ENCODE measurements at regions not wholly inside any gene's neighbourhood (a gene's known extent, or its start where the extent isn't known, plus 50 kb on each side); places are given as distances from the start of the nearest gene placed in this dataset.

- ATAC-seq (no peak), DNase-seq (no peak)
- H3K27ac ChIP-seq: no peak overlapping the region
- intact Hi-C loops (cut with DNase I): no loop called here
- TF ChIP-seq CTCF (IDR thresholded peaks at IDR 0.05): no peak
- H3K4me3 ChIP-seq: no peak overlapping the region
- no peaks in the 10 kb centered on the region for H3K9me3 ChIP-seq
- no peaks in the 10 kb centered on the region for H3K4me1 ChIP-seq
- no peaks in the 10 kb centered on the region for H3K36me3 ChIP-seq
- no peaks in the 10 kb centered on the region for H3K27me3 ChIP-seq
Measured at GRCh38 chr10:10338339-10338738, 679.3 kb upstream of the CELF2 start.

DNA sequence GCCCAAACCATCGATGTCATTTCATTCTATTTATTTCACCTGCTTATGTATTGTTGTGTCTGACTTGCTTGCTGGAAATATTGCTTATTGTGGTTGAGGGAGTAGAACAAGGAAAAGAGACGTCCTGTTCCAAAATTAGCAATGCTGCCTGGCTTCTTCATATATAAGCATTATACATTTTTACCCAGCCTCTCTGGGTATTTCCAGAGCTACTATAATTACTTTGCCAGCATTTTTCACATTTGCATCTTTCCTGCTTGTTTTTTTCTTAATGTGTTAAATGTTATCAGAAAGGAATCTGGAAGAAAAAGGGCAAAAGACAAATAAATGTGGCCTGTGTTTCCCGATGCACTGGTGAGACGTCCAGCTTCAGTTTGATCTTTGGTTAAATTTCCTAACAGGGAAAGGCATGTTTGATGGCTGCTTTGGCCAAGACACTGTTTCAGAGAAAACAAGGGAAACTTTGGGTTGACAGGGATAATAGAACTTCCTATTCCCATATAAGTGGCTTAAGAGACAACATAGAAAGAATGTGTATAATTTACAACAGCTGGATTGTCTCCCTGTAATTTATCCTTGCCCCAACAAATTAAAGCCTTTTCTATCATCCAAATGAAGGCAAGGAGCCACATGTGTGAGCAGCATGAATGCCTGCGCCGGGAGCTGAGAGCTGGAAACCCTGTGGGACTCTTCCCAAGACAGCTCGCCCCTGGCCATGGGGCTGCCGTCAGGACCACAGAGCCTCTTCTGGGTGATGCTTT is 671.1 kb upstream of the CELF2 start:
- ATAC-seq (no peak), DNase-seq (no peak)
- H3K4me3 ChIP-seq: no peak overlapping the region
- no peaks in the 10 kb centered on the region for H3K9me3 ChIP-seq
- intact Hi-C loops (cut with DNase I): no loop called here
- no peaks in the 10 kb centered on the region for H3K36me3 ChIP-seq
- H3K27me3 ChIP-seq: no peaks in the 10 kb centered on the region
- no peak overlapping the region for H3K27ac ChIP-seq
- no peaks in the 10 kb centered on the region for H3K4me1 ChIP-seq
- TF ChIP-seq CTCF (IDR thresholded peaks at IDR 0.05): no peak

GRCh38 chr10:10350050-10350449 is 667.6 kb upstream of the CELF2 start:
- ATAC-seq (no peak), DNase-seq (no peak)
- Histone ChIP-seq H3K36me3 (no peaks in the 10 kb centered on the region), H3K27ac (no peak overlapping the region), H3K27me3 (no peaks in the 10 kb centered on the region), H3K4me1 (no peaks in the 10 kb centered on the region), H3K9me3 (no peaks in the 10 kb centered on the region), H3K4me3 (no peak overlapping the region)
- TF ChIP-seq CTCF (IDR thresholded peaks at IDR 0.05): no peak
- intact Hi-C loops (cut with DNase I): no loop called here

- no peaks in the 10 kb centered on the region for H3K27me3 ChIP-seq
- H3K36me3 ChIP-seq: no peaks in the 10 kb centered on the region
- H3K9me3 ChIP-seq: no peaks in the 10 kb centered on the region
- H3K4me1 ChIP-seq: no peaks in the 10 kb centered on the region
- intact Hi-C loops (cut with DNase I): no loop called here
- H3K4me3 ChIP-seq: no peak overlapping the region
- no peak overlapping the region for H3K27ac ChIP-seq
- TF ChIP-seq CTCF (IDR thresholded peaks at IDR 0.05): no peak
- no peak for DNase-seq
- ATAC-seq: no peak
Measured at GRCh38 chr10:10351451-10351850, 666.2 kb upstream of the CELF2 start.

DNA sequence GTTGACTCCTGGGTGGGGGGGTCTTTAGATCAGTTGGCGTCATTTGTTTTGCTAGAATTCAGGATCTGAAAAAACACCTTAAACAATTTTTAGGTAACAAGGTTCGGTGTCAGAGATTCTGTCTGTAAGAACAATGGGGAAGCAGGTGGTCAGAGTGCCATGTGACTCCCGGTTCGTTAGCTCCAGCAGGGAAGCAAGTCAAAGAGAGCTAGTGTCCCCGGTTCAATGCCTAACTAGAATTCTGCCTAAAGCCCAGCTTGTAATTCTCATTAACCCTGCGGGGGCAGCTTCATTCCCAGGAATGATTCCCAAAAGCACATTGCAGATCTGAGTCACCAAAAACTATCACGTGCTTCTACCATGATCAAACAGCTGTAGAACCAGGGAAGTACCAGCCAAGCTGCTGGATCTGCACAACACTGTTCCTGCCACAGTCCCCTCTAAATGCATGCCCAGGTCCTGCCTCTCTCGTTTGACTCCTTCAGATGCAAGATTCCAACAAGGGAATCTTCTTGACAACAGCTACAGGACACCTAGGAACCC is 664.3 kb upstream of the CELF2 start:
- H3K4me3 ChIP-seq: no peak overlapping the region
- no peak for TF ChIP-seq CTCF (IDR thresholded peaks at IDR 0.05)
- no peaks in the 10 kb centered on the region for H3K36me3 ChIP-seq
- H3K9me3 ChIP-seq: peaks cover 0 to 1% of the 10 kb centered on the region in 2 donors
- no peak overlapping the region for H3K27ac ChIP-seq
- ATAC-seq (no peak), DNase-seq (no peak)
- no peaks in the 10 kb centered on the region for H3K27me3 ChIP-seq
- H3K4me1 ChIP-seq: no peaks in the 10 kb centered on the region
- intact Hi-C loops (cut with DNase I): no loop called here
